Mesendoderm (in vitro differentiated cells): ENCODE measurements at regions not wholly inside any gene's neighbourhood (a gene's known extent, or its start where the extent isn't known, plus 50 kb on each side); places are given as distances from the start of the nearest gene placed in this dataset.

Experiments used
- DNase-seq: peaks from one replicate; pipeline ENCODE4 v3.0.0; 2013
- H2AK5ac ChIP-seq: 2 replicates; pipeline ENCODE4 v1.6.1; 2013; ENCODE audit warnings: low read length, inconsistent platforms
- H2BK120ac ChIP-seq: 2 replicates; pipeline ENCODE4 v1.6.1; 2013; ENCODE audit warnings: low read depth, mild to moderate bottlenecking, low read length, moderate library complexity, mixed read lengths
- H2BK15ac ChIP-seq: replicated peaks from 2 replicates; pipeline ENCODE4 v1.6.1; 2013; ENCODE audit warnings: low read depth, mild to moderate bottlenecking, moderate library complexity
- H2BK5ac ChIP-seq: 2 replicates; pipeline ENCODE4 v1.6.1; 2013; ENCODE audit warnings: low read length, inconsistent platforms
- H3K18ac ChIP-seq: 2 replicates; pipeline ENCODE4 v1.6.1; 2013; ENCODE audit warnings: mild to moderate bottlenecking, low read length, mixed read lengths
- H3K23ac ChIP-seq: one replicate; pipeline ENCODE4 v1.6.1; 2013; ENCODE audit warnings: low read length
- H3K27ac ChIP-seq: 2 replicates; pipeline ENCODE4 v1.5.1; 2013; ENCODE audit warnings: low read depth, mild to moderate bottlenecking, inconsistent platforms, low read length, moderate library complexity
- H3K27me3 ChIP-seq: 2 replicates; pipeline ENCODE4 v1.6.1; 2013; ENCODE audit warnings: low read length, control low read depth, mild to moderate bottlenecking, inconsistent platforms; ENCODE audit not compliant: insufficient read depth, poor library complexity
- H3K36me3 ChIP-seq: 2 replicates; pipeline ENCODE4 v1.6.1; 2013; ENCODE audit warnings: low read length, inconsistent platforms; ENCODE audit not compliant: control insufficient read depth, insufficient read depth
- H3K4ac ChIP-seq: one replicate; pipeline ENCODE4 v1.6.1; 2013; ENCODE audit warnings: low read depth, mild to moderate bottlenecking, low read length, moderate library complexity
- H3K4me1 ChIP-seq: 2 replicates; pipeline ENCODE4 v1.6.1; 2013; ENCODE audit warnings: low read depth, low read length, inconsistent platforms; ENCODE audit not compliant: control insufficient read depth
- H3K4me2 ChIP-seq: 2 replicates; pipeline ENCODE4 v1.6.1; 2013; ENCODE audit warnings: low read length
- H3K4me3 ChIP-seq: 2 replicates; pipeline ENCODE4 v1.5.1; 2013; ENCODE audit warnings: mild to moderate bottlenecking, low read length
- H3K56ac ChIP-seq: one replicate; pipeline ENCODE4 v1.6.1; 2013; ENCODE audit warnings: low read length
- H3K79me1 ChIP-seq: 2 replicates; pipeline ENCODE4 v1.6.1; 2013; ENCODE audit warnings: low read length, inconsistent platforms
- H3K79me2 ChIP-seq: 2 replicates; pipeline ENCODE4 v1.6.1; 2013; ENCODE audit warnings: mild to moderate bottlenecking, low read length; ENCODE audit not compliant: control insufficient read depth, insufficient read depth
- H3K9ac ChIP-seq: 2 replicates; pipeline ENCODE4 v1.6.1; 2013; ENCODE audit warnings: low read length, inconsistent platforms
- H4K5ac ChIP-seq: one replicate; pipeline ENCODE4 v1.6.1; 2013; ENCODE audit warnings: low read length
- H4K8ac ChIP-seq: one replicate; pipeline ENCODE4 v1.6.1; 2013; ENCODE audit warnings: low read depth, mild to moderate bottlenecking, control low read depth, low read length, moderate library complexity
- WGBS: extraction: QIAGEN DNeasy Blood & Tissue Kit; methylation state at CpG from one replicate; pipeline ENCODE4 v1.1.7; 2013; ENCODE audit warnings: low lambda C conversion rate, missing lambda C conversion rate; ENCODE audit not compliant: insufficient coverage; ENCODE audit errors: extremely low coverage; 5-methylcytosine and 5-hydroxymethylcytosine counted together

DNA sequence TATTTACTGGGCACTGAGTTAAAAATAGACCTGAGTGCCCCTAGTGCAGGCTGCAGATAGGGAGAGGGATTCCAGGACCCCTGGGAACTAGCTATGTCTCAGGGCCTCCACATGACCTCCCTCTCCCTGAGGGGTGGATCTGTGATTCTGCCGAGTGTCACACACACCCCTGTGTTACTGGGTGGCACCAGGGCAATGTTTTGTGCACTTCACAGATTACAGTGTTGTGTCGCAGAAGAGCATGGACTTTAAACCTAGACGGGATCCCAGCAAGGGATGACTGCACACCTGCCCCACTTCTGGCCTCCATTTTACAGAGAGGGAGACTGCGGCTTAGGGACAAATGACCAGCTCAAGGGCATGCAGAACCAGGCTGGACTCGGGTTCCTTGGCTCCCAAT is 65.6 kb downstream of the ZFP36L2 start:
- no peak overlapping the region for H3K4ac ChIP-seq
- H3K56ac ChIP-seq, result no peak overlapping the region
- no peak overlapping the region for H3K27ac ChIP-seq
- H3K4me3 ChIP-seq, result no peak overlapping the region
- H3K18ac ChIP-seq, result no peak overlapping the region
- no peak overlapping the region for H2AK5ac ChIP-seq
- no peaks in the 10 kb centered on the region for H3K36me3 ChIP-seq
- no peak overlapping the region for H2BK5ac ChIP-seq
- no peak for DNase-seq
- no peak overlapping the region for H4K8ac ChIP-seq
- no peaks in the 10 kb centered on the region for H3K79me2 ChIP-seq
- no peaks in the 10 kb centered on the region for H3K27me3 ChIP-seq
- H2BK15ac ChIP-seq, result no peak overlapping the region
- H4K5ac ChIP-seq, result no peak overlapping the region
- H3K9ac ChIP-seq, result no peak overlapping the region
- no CpG with 5 or more reads among the region's 5 CpGs for whole genome bisulfite sequencing
- H3K4me1 ChIP-seq, result no peaks in the 10 kb centered on the region
- H3K4me2 ChIP-seq, result no peak overlapping the region
- no peak overlapping the region for H3K23ac ChIP-seq
- H3K79me1 ChIP-seq, result no peaks in the 10 kb centered on the region
- H2BK120ac ChIP-seq, result no peak overlapping the region

GRCh38 chr2:43159797-43160196 is 66.6 kb downstream of the ZFP36L2 start:
- Histone ChIP-seq H3K4ac (no peak overlapping the region), H3K4me1 (no peaks in the 10 kb centered on the region), H2BK120ac (no peak overlapping the region), H3K4me3 (no peak overlapping the region), H2AK5ac (no peak overlapping the region), H3K18ac (no peak overlapping the region), H3K4me2 (no peak overlapping the region), H3K79me2 (no peaks in the 10 kb centered on the region), H3K79me1 (no peaks in the 10 kb centered on the region), H3K9ac (no peak overlapping the region), H2BK15ac (no peak overlapping the region), H4K5ac (no peak overlapping the region), H2BK5ac (no peak overlapping the region), H3K27me3 (no peaks in the 10 kb centered on the region), H3K36me3 (no peaks in the 10 kb centered on the region), H3K23ac (no peak overlapping the region), H3K56ac (peak overlapping the region; percentile 19), H4K8ac (no peak overlapping the region), H3K27ac (no peak overlapping the region)
- WGBS, result no CpG with 5 or more reads among the region's 7 CpGs
- no peak for DNase-seq

DNA sequence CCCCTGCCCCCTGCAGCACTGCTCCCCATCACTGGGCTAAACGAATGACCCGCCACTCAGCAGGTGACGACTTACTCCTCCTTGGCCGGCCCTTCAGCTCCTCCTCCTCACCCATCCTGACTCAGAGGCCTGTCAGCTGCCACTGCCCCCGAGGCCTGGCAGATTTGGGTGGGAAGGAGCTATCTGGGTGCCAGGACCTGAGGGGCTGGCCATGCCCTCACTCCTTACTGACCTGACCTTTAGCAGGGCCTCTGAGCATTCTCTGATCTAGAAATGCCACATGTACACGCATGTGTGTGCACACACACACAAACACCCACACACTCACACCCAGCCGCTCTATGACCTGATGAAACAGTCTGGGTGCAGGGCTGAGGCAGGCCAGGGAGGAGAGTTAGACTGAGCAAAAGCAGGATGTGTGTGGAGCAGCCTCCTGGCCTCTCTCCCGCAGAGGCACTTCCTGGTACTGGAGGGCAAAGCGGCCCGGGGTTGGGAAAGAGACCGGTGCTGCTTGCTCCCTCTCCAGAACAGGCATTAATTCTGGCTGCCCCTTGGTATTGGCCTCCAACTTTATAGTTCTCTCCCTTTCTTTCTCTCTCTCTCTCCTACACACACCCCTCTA is 68.0 kb downstream of the ZFP36L2 start:
- Histone ChIP-seq H3K27ac (no peak overlapping the region), H3K18ac (no peak overlapping the region), H3K56ac (peak overlapping the region; percentile 45), H3K4me3 (no peak overlapping the region), H3K79me2 (no peaks in the 10 kb centered on the region), H4K5ac (no peak overlapping the region), H3K27me3 (no peaks in the 10 kb centered on the region), H2BK120ac (no peak overlapping the region), H2BK15ac (no peak overlapping the region), H3K4ac (no peak overlapping the region), H4K8ac (no peak overlapping the region), H2BK5ac (no peak overlapping the region), H3K36me3 (no peaks in the 10 kb centered on the region), H3K23ac (no peak overlapping the region), H2AK5ac (no peak overlapping the region), H3K4me1 (no peaks in the 10 kb centered on the region), H3K79me1 (no peaks in the 10 kb centered on the region), H3K9ac (no peak overlapping the region), H3K4me2 (no peak overlapping the region)
- no CpG with 5 or more reads among the region's 11 CpGs for WGBS
- no peak for DNase-seq

DNA sequence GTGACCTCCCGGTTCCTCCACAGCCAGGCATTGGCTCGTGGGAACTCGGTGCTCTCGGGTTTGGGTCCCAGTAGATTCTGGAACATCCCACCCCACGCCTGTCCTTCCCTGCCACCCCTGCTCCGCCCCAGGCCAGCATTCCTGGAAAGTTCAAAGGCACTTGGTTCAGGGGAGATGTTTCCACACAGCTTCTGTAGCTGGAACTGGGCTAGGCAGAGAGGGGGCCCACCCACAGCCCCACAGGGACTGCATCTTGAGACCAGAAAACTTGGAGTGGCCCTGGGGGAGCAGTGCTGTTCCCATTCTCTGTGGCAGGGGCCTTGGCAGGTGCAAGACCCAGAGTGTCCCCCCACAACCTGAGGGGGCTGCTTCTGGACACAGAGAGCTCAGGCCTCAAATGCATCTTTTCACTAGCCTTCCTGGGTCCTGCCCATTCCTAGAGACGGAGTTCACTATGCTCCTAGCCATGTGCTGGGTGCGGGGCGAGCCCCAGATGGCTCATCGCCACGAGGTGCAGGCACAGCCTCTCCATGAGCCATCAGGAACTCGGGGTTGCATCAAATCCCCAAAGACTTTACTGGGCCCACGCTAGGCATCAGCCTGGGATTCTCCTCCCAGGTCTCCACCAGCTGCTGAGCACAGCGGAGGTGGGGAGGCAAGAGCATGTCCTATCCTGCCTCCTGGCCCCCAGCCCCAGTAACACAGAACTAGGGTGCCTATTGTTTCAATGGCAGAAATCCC is 68.7 kb downstream of the ZFP36L2 start:
- no peak overlapping the region for H2BK15ac ChIP-seq
- H3K27ac ChIP-seq, result no peak overlapping the region
- no peak overlapping the region for H2BK120ac ChIP-seq
- H3K36me3 ChIP-seq, result no peaks in the 10 kb centered on the region
- no peaks in the 10 kb centered on the region for H3K4me1 ChIP-seq
- H3K79me2 ChIP-seq, result no peaks in the 10 kb centered on the region
- no CpG with 5 or more reads among the region's 14 CpGs for WGBS
- H3K18ac ChIP-seq, result no peak overlapping the region
- DNase-seq, result no peak
- H4K8ac ChIP-seq, result no peak overlapping the region
- no peak overlapping the region for H3K23ac ChIP-seq
- H3K79me1 ChIP-seq, result no peaks in the 10 kb centered on the region
- H3K4me2 ChIP-seq, result no peak overlapping the region
- no peak overlapping the region for H3K9ac ChIP-seq
- no peak overlapping the region for H2AK5ac ChIP-seq
- no peak overlapping the region for H3K4ac ChIP-seq
- no peak overlapping the region for H3K56ac ChIP-seq
- no peak overlapping the region for H2BK5ac ChIP-seq
- no peaks in the 10 kb centered on the region for H3K27me3 ChIP-seq
- H3K4me3 ChIP-seq, result no peak overlapping the region
- no peak overlapping the region for H4K5ac ChIP-seq

- Histone ChIP-seq H3K27me3 (no peaks in the 10 kb centered on the region), H3K36me3 (no peaks in the 10 kb centered on the region)
Measured at GRCh38 chr2:43155851-43156411, 70.5 kb downstream of the ZFP36L2 start.

More at GRCh38 chr2:43155851-43156411, 70.5 kb downstream of the ZFP36L2 start:
- Histone ChIP-seq H3K79me2 (no peaks in the 10 kb centered on the region), H4K8ac (no peak overlapping the region), H3K27ac (no peak overlapping the region), H2BK5ac (no peak overlapping the region), H3K4me2 (no peak overlapping the region), H3K18ac (no peak overlapping the region), H3K23ac (no peak overlapping the region), H3K4me3 (no peak overlapping the region), H2BK15ac (no peak overlapping the region), H2AK5ac (no peak overlapping the region), H2BK120ac (no peak overlapping the region), H3K4ac (no peak overlapping the region), H3K9ac (no peak overlapping the region), H3K56ac (no peak overlapping the region), H4K5ac (no peak overlapping the region), H3K79me1 (no peaks in the 10 kb centered on the region), H3K4me1 (no peaks in the 10 kb centered on the region)
- DNase-seq, result no peak
- no CpG with 5 or more reads among the region's 13 CpGs for WGBS
